NT2/D1 (cell line): ENCODE measurements at regions not wholly inside any gene's neighbourhood (a gene's known extent, or its start where the extent isn't known, plus 50 kb on each side); places are given as distances from the start of the nearest gene placed in this dataset.

Source experiments
- YY1 ChIP-seq: IDR thresholded peaks from 2 replicates; pipeline ENCODE4 v1.6.1; 2011; ENCODE audit not compliant: insufficient read length, insufficient read depth
- ZNF274 ChIP-seq: IDR thresholded peaks from 2 replicates; pipeline ENCODE4 v1.6.1; 2011; ENCODE audit warnings: mild to moderate bottlenecking, low read depth, low read length

- no peak for TF ChIP-seq YY1
- TF ChIP-seq ZNF274 = no peak
These were observed 220.5 kb downstream of the FOXD4L6 start for GRCh38 chr9:40907657-40908624.
